Breast epithelium (tissue), 3 donors: ENCODE measurements at regions not wholly inside any gene's neighbourhood (a gene's known extent, or its start where the extent isn't known, plus 50 kb on each side); places are given as distances from the start of the nearest gene placed in this dataset.

ENCODE experiments used
- CTCF ChIP-seq, 3 donors: fragments of 450-650 bp; IDR thresholded peaks; one replicate each; pipeline ENCODE4 v1.5.1; 2016 to 2017; ENCODE audit warnings: antibody characterized with exemption in 3 of 3, mild to moderate bottlenecking in 3 of 3, moderate library complexity in 3 of 3
- POLR2A ChIP-seq: fragments of 450-650 bp; IDR thresholded peaks from one replicate; pipeline ENCODE4 v1.6.1; 2016; ENCODE audit warnings: antibody characterized with exemption, mild to moderate bottlenecking, moderate library complexity
- POLR2AphosphoS5 ChIP-seq, 3 donors: sonication (generic); formaldehyde crosslinking; IDR thresholded peaks; one replicate each; pipeline ENCODE4 v1.6.1; 2017; ENCODE audit warnings: antibody characterized with exemption in 3 of 3

DNA sequence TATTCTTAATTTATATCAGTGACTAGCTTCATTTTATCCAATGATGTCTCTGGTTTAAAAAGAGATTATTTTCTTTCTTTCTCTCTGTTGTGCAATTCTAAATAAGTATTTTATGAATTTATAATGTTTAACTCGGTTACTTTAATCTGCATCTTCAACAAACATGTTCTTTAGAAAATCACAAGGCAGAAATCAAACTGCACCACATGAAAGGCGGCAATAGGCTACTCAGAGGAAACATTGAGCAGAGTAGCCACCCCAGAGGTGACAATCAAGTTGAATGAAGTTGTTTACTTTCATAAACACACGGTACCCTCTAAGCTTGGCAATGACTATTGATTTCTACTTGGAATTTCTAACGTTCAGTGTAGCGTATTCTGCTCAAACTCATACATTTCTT, 677.8 kb upstream of the ROBO1 start:
- TF ChIP-seq CTCF (IDR thresholded peaks at IDR 0.05) (no peak), POLR2A (no peak), POLR2AphosphoS5 (IDR thresholded peaks at IDR 0.05) (no peak)
